Nucleus accumbens (tissue), 56 donors: ENCODE measurements at regions not wholly inside any gene's neighbourhood (a gene's known extent, or its start where the extent isn't known, plus 50 kb on each side); places are given as distances from the start of the nearest gene placed in this dataset.
"Not testable (repeated sequence)": the region's sequence is repeated elsewhere in the genome, so short reads cannot be mapped to it uniquely, and the experiment has no call there.

Experiments used
- DNase-seq, 56 donors: peaks; one replicate each; lab custom pipeline; 2025; lab: John Stamatoyannopoulos, UW

- DNase-seq = not testable (repeated sequence)
These were observed 185.1 kb downstream of the UTRN start for GRCh38 chr6:144470201-144470600.

- no peak for DNase-seq
These were observed 186.9 kb downstream of the UTRN start for GRCh38 chr6:144471986-144472385.

GRCh38 chr6:144474290-144474689, 189.2 kb downstream of the UTRN start:
- no peak for DNase-seq

- DNase-seq = no peak
These were observed 189.8 kb downstream of the UTRN start for GRCh38 chr6:144474904-144475303.

GRCh38 chr6:144475411-144475810, 190.3 kb downstream of the UTRN start:
- no peak for DNase-seq

- no peak for DNase-seq
These were observed 191.2 kb downstream of the UTRN start for GRCh38 chr6:144476286-144476685.

- DNase-seq = no peak
These were observed 192.3 kb downstream of the UTRN start for GRCh38 chr6:144477396-144477795.

GRCh38 chr6:144477856-144478255, 192.7 kb downstream of the UTRN start:
- DNase-seq = no peak

GRCh38 chr6:144478483-144478882, 193.3 kb downstream of the UTRN start:
- peak in 18 of 56 donors; percentile 1 to 48 (median 13) for DNase-seq

GRCh38 chr6:144479991-144480390, 194.9 kb downstream of the UTRN start:
- no peak for DNase-seq

GRCh38 chr6:144480473-144480872, 195.3 kb downstream of the UTRN start:
- no peak for DNase-seq

- no peak for DNase-seq
These were observed 196.4 kb downstream of the UTRN start for GRCh38 chr6:144481527-144481926.

- peak in 38 of 56 donors; percentile 0 to 80 (median 13) for DNase-seq
These were observed 197.0 kb downstream of the UTRN start for GRCh38 chr6:144482142-144482541.

- DNase-seq = no peak
These were observed 200.4 kb downstream of the UTRN start for GRCh38 chr6:144485531-144485930.

GRCh38 chr6:144488590-144488989, 203.5 kb downstream of the UTRN start:
- no peak for DNase-seq

- no peak for DNase-seq
These were observed 208.1 kb downstream of the UTRN start for GRCh38 chr6:144493035-144493910.

- DNase-seq = not testable (repeated sequence)
These were observed 209.9 kb downstream of the UTRN start for GRCh38 chr6:144495076-144495475.

- no peak for DNase-seq
These were observed 212.5 kb downstream of the UTRN start for GRCh38 chr6:144497650-144498049.

- DNase-seq = no peak
These were observed 215.8 kb downstream of the UTRN start for GRCh38 chr6:144500892-144501291.

GRCh38 chr6:144505214-144505613, 220.1 kb downstream of the UTRN start:
- not testable (repeated sequence) for DNase-seq

- DNase-seq = not testable (repeated sequence)
These were observed 220.9 kb downstream of the UTRN start for GRCh38 chr6:144506051-144506450.

- DNase-seq = peak in 1 of 56 donors; percentile 24
These were observed 222.7 kb downstream of the UTRN start for GRCh38 chr6:144507772-144508312.
